ENCODE measurements at regions not wholly inside any gene's neighbourhood (a gene's known extent, or its start where the extent isn't known, plus 50 kb on each side); places are given as distances from the start of the nearest gene placed in this dataset.

GRCh38 chr5:2531318-2531717 is 220.2 kb downstream of the IRX2 start:
- DNase-seq (ENCODE audit: low read depth): no peak

GRCh38 chr5:2530609-2531008 is 220.9 kb downstream of the IRX2 start:
- DNase-seq (ENCODE audit: low read depth): no peak

- no peak for DNase-seq (ENCODE audit: low read depth)
Observed at GRCh38 chr5:2529371-2530092, 221.9 kb downstream of the IRX2 start.

GRCh38 chr5:2525351-2525750 is 226.1 kb downstream of the IRX2 start:
- DNase-seq (ENCODE audit: low read depth): no peak

- no peak for DNase-seq (ENCODE audit: low read depth)
Observed at GRCh38 chr5:2524620-2525019, 226.9 kb downstream of the IRX2 start.

GRCh38 chr5:2523180-2523579 is 228.3 kb downstream of the IRX2 start:
- DNase-seq (ENCODE audit: low read depth): no peak

- no peak for DNase-seq (ENCODE audit: low read depth)
Observed at GRCh38 chr5:2522372-2522771, 229.1 kb downstream of the IRX2 start.

GRCh38 chr5:2519153-2519552 is 232.3 kb downstream of the IRX2 start:
- no peak for DNase-seq (ENCODE audit: low read depth)

GRCh38 chr5:2517451-2517850 is 234.0 kb downstream of the IRX2 start:
- no peak for DNase-seq (ENCODE audit: low read depth)

GRCh38 chr5:2515180-2515764 is 236.2 kb downstream of the IRX2 start:
- DNase-seq (ENCODE audit: low read depth): no peak

GRCh38 chr5:2514484-2514883 is 237.0 kb downstream of the IRX2 start:
- DNase-seq (ENCODE audit: low read depth): no peak

GRCh38 chr5:2511706-2512105 is 239.8 kb downstream of the IRX2 start:
- DNase-seq (ENCODE audit: low read depth): no peak

GRCh38 chr5:2511126-2511525 is 240.4 kb downstream of the IRX2 start:
- DNase-seq (ENCODE audit: low read depth): no peak

- no peak for DNase-seq (ENCODE audit: low read depth)
Observed at GRCh38 chr5:2509527-2509926, 241.9 kb downstream of the IRX2 start.

- no peak for DNase-seq (ENCODE audit: low read depth)
Observed at GRCh38 chr5:2508514-2508913, 243.0 kb downstream of the IRX2 start.

GRCh38 chr5:2507611-2508010 is 243.9 kb downstream of the IRX2 start:
- no peak for DNase-seq (ENCODE audit: low read depth)

GRCh38 chr5:2506603-2507002 is 244.9 kb downstream of the IRX2 start:
- no peak for DNase-seq (ENCODE audit: low read depth)

GRCh38 chr5:2505217-2505616 is 246.3 kb downstream of the IRX2 start:
- DNase-seq (ENCODE audit: low read depth): no peak

- DNase-seq (ENCODE audit: low read depth): no peak
Observed at GRCh38 chr5:2502970-2503594, 248.4 kb downstream of the IRX2 start.

GRCh38 chr5:2499917-2500316 is 251.6 kb downstream of the IRX2 start:
- no peak for DNase-seq (ENCODE audit: low read depth)

GRCh38 chr5:2496891-2497290 is 254.6 kb downstream of the IRX2 start:
- no peak for DNase-seq (ENCODE audit: low read depth)

- no peak for DNase-seq (ENCODE audit: low read depth)
Observed at GRCh38 chr5:2496126-2496525, 255.4 kb downstream of the IRX2 start.

GRCh38 chr5:2493356-2493755 is 258.1 kb downstream of the IRX2 start:
- no peak for DNase-seq (ENCODE audit: low read depth)

- DNase-seq (ENCODE audit: low read depth): no peak
Observed at GRCh38 chr5:2492476-2492875, 259.0 kb downstream of the IRX2 start.

Data from stimulated activated CD8-positive, alpha-beta memory T cell treated with anti-CD3 and anti-CD28 coated beads, Interleukin-15, amount 100 ng/mL, for 1 hour (primary cell).